HG02623 (cell line): ENCODE measurements at regions not wholly inside any gene's neighbourhood (a gene's known extent, or its start where the extent isn't known, plus 50 kb on each side); places are given as distances from the start of the nearest gene placed in this dataset.
"Not testable (repeated sequence)": the region's sequence is repeated elsewhere in the genome, so short reads cannot be mapped to it uniquely, and the experiment has no call there.

Source experiments
- ATAC-seq: cut with Tn5 transposase; IDR thresholded peaks from one replicate; pipeline ENCODE4 v1.9.1; 2021; ENCODE audit warnings: moderate library complexity; ENCODE audit not compliant: unreplicated experiment

DNA sequence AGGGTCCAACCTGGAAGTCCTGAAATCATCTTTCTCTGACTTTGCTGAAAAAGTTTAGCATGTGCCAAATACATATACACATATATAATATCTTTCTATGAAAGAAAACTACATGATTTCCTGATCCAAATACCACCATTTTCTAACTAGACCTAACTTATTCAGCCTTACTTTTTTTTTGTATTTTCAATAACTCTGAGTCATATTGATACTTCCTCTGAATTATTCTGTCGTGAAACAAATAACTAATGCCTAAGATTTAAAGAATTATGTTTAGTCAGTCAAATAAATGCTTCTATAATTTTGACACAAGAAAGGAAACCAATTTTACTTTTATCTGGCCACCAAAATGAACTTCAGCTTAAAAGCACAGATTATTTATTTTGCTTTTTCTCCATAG is 760.2 kb upstream of the GBE1 start:
- no peak for ATAC-seq

DNA sequence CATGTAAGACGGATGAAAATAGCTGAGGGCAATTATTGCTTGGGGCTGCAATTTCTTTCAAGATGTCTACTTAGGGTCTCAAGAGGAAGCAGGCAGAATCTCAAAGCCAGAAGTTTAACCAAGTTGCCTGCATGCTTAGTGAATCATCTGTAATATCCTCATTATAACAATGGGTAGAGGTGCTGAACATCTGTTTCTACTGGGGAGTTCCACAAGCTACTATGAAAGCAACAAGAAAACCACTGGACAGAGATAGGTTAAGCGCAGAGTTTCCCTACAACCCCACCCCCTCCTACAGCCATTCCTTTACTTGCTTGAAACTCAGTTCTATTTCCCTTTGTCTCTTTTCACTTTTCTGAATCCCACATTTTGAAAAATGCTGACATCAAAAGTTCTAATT is 759.4 kb upstream of the GBE1 start:
- ATAC-seq = no peak

DNA sequence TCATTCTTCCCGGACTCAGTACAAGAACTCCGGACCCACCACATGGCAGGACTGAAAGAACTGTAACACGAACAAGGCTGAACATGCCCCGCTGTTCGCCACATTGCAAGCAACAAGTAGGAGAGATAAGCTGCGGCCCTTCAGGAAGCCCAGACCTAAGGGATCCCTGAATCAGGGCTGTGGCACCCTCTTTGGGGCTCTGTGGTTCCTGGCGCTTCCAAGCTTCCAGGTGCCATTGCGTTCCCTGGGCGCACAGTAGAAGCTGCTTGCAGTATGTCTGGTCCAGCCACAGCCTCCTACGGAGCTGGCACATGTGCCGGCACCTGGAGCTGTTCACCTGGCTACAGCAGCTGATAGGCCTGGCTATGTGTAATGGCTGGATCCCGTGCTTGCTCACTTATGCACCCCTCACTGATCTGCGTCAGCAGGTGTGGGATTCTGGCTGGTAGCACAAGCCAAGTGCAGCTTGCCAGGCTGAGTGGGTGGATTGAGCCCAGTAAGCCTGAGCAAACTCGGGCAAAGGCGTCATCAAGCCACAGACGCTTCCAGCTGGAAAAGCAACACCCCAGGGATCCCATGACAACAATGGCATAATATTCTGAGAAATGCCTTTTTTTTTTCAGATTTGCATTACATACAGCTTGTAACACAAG is 748.6 kb upstream of the GBE1 start:
- ATAC-seq = no peak

DNA sequence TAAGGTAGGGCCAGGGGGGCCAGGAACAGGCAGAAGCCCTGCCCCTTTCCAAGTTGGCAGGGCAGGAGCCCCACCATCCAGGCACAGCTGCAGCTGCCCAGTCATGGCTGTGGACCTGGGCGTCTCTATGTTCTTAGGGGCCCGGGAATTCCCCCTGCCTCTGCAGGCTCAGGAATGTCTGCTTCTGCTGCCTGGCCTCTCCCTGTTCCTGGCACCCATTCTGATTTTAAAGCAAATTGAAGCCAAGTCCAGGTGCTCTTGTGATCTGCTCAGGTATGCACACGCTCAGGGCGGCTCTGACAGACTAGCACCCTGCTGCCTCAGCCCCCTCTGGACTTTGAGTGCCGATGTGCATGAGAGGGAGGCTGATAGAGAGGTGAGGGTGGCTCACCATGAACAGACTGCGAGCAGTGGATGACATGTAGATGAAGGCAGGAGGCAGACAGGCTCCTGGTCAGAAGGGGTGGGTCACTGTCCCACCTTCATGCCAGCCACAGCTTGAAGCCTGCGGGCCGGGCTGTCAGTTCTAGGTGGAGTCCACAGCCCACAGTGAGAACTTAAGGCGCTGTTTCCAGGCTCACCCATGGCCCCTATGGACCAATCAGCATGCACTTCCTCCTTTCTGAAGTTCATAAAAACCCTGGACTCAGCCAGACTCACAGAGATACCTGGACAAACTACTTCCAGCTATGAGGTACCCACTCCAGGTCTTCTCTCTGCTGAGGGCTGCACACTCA is 747.8 kb upstream of the GBE1 start:
- ATAC-seq = no peak

DNA sequence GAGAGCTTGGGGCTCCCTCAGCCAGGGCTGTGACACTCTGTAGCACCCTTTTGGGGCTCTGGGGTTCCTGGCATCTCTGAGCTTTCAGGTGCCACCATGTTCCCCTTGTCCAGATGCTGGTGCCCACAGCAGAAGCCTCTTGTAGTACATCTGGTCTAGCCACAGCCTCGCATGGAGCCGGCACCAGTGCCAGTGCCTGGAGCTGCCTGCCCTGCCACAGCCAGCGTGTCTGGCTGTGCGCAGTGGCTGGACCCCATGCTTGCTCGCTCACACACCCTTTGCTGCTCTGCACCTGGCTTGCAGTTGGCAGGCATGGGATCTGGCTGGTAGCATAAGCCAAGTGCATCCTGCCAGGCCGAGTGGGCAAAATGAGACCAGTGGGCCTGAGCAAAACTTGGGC is 744.8 kb upstream of the GBE1 start:
- ATAC-seq = no peak

DNA sequence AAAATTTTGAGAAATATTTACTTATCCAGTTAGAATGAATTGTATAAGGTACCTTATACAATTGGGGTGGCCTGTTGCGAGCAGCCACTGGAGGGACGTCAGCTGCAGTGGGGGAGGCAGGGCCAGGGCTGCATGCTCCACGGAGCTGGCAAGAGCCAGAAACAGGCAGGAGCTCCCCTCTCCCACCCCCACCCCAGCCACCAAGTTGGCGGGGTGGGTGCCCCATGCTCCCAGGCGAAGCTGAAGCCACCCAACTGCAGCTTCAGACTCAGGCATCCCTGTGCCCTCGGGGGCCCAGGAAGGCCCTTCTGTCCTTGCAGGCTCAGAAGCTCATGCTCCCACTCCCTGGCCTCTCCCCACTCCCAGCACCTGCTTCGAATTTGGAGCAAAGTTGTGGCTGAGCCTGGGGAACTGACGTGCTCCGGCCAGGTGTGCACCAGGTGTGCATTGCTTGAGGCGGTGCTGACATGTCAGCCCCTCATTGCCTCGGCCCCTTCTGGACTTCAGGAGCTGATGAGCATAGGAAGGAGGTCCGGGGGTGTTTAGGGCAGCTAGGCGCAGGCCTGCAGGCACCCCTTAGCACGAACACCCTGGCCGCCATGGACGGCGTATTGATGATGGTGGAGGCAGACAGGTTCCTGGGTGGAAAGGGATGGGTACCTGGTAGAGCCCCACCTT is 743.8 kb upstream of the GBE1 start:
- no peak for ATAC-seq

DNA sequence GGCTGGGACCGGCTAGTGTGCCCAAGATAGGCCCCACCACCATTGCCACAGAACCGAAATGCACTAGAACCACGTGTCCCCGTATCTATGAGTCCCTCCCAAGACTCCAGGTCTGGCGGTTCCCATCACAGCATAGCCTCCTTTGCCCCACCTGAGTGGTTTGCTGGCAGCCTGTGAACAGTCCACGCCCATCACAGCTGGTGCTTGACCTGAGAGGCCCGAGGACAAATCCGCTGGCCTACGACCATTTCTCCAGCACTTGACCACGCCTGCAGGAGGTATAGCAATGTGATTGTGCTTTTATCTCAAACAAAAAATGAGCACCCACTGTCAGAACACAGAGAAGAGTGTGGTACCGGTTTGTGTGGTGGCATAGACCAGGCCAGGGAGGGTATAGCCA is 736.7 kb upstream of the GBE1 start:
- ATAC-seq = no peak

DNA sequence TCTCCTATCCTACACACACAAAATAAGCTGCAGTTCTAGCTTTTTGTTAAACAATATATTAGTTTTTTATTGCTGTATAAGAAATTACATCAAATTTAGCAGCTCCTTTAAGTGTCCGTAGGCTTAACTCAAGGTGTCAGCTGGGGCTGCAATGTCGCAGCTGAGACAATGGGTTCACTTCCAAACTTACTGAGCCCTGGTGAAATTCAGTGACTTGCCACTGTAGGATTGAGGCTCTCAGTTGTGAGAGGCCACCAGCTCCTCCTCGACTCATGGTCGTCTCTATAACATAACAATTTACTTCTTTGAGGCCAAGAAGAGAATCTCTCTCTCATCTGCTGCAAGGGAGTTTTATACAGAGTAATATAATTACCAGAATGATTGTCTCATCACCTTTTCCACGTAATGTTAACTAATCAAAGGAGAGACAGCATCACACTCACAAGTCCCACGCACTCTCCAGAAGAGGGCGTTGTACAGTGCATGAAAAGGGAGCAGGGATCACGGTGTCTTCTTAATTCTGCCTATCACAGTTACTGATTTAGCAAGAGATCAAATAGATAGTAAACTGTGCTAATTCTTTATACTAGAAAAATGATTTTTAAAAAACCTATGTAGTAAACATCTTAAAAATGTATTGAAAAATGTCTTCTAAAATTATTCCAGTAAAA is 735.6 kb upstream of the GBE1 start:
- ATAC-seq = no peak

DNA sequence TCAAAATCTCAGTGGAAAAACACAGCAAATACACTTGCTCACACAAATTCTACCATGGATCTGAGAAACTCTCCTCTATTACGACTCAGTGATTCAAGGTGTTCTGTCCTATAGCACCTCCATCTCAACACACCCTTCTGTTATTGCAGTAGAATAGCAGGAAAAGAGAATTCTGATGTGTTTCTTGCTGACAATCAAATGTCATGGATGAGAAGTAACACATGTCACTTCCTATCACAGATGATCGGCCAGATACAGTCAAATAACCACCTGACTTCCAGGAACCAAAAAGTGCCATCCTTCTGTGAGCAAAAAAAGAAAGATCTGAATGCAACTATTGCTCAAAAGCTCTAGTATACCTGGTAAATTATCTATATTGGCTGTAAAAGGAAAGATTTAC is 734.2 kb upstream of the GBE1 start:
- no peak for ATAC-seq

DNA sequence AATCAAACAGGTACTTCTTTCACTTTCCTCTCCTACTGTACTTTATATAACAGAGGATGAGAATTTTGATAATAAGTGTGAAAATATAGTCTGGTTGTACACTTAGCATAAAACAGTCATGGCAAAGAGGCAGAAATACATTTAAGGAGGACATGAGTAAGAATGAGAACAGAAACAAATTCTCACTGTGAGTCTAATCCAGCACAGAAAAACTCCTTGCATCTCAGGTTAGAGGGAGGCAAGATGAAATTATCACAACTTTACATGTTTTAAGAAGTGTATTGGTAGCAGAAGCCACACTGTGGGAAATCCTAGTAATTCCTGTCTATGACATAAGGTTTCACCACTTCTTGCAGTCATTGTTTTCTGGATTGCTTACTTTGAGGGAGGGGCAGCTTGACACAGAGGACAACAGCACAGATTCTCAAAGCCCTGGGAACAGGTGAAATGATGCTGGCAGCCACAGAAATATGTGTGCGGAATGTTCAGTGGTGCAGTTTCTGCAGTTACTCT is 733.6 kb upstream of the GBE1 start:
- ATAC-seq = no peak

DNA sequence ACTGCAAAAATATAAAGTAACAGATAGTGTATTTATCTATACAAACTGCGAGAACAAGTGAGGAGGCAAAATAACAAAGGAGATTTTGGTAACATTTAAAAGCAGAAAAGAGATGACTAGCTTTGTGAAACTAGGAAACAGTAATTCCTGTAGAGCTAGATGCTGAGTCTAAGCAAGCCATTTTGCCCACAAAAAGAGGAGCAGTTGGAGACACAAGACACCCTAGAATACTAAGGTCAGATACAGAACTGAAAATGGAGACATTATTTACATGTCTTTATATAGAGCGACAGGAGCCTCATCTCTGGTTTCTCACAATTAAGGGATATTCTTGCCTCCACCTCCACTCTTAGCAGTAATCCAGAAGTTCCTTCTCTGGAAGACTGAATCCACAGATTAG is 732.4 kb upstream of the GBE1 start:
- ATAC-seq = no peak

DNA sequence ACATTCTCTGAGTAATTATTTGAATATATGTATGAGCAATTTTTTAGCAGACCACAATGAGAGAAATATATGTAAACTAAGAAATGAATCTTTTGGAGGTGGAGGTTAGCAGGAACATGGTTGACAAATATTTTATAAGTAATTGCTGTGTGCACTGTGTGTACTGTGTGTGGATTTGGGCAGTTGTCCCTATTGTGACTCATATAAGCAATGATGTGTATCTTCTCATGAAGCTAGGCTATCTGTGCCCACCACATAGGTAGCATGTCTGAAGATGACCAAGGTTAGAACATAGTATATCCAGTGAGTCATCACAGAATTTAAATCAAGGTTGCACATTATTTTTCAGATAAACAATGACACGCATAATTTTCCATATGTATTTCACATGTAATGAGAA is 713.9 kb upstream of the GBE1 start:
- no peak for ATAC-seq

DNA sequence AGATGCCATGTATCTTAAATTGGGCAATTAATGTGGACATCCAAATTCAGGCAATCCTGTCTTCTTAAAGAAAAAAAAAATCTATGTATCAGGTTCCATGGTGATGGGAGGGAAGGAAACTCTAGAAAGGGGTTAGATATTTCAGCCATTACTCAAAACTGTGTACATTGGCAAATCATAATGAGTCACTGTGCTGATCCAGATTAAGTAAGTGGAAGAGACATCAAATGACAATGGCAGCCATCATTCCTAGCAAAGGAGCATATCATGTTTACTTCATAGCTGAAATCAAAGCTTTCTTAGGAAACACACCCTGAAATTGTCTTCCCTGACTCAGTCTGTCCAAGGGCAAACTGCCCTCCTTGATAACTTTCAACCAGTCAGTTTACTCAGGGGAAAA is 713.3 kb upstream of the GBE1 start:
- no peak for ATAC-seq

DNA sequence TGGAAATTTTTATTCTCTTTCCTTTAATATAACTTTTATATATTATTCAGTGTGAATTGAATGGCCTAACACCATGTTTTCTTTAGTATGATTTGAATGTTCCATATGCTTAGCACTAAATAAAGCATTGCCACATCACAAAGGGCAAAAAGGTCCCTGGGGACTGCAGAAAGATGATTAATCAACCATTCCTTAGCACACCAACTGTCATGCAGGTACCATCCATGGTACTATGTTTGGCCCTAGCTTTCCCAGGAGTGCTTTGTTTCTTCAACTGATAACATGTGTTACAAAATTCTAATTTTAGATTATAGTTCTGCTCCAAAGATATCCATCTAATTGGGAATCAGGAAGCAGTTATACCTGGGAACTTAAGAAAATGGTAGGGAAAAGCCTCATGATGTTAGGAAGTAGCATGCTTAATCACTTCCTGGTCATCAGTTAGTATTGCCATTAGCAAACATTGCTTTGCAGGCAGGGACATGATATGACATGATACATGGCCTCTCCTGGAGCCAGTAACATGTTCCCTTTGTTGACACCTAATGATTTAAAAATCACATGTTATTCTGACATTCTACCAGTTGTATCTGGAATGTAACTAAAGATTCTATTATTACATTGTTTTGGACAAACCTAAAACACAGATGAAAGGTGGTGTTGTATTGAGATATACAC is 712.6 kb upstream of the GBE1 start:
- no peak for ATAC-seq

DNA sequence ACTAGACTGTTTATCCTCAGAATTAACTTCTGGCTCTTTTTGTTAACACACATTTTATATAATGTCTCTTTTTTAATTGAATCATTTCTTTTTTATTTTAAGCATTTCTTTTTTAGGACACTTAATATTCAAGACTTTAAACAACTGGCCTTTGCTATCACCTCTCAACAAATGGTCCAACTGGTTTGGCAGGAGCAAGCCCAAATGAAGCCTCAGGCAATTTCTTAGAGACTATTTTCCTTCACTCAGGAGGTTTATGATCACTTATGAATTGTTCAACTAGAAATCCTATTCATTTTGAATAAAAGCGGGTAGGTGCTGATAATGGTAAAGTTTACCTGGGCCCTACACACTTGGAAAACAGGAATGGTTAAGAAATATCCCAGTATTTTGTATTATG is 705.6 kb upstream of the GBE1 start:
- no peak for ATAC-seq

DNA sequence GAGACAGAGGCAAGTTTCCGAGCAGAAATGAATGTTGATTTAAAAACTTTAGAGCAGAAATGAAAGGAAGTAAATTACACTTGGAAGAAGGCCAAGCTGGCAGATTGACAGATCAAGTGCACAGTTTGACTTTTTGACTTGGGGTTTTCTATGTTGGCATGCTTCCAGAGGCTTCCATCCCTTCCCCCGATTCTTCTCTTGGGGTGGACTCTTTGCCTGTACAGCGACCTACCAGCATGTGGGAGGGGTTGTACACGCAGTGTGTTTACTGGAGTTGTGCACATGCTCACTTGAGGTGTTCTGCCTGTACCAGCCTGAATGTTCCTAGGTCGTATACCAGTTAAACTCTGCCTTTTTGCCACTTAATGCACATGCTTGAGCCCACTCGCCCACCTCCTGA is 701.5 kb upstream of the GBE1 start:
- no peak for ATAC-seq

DNA sequence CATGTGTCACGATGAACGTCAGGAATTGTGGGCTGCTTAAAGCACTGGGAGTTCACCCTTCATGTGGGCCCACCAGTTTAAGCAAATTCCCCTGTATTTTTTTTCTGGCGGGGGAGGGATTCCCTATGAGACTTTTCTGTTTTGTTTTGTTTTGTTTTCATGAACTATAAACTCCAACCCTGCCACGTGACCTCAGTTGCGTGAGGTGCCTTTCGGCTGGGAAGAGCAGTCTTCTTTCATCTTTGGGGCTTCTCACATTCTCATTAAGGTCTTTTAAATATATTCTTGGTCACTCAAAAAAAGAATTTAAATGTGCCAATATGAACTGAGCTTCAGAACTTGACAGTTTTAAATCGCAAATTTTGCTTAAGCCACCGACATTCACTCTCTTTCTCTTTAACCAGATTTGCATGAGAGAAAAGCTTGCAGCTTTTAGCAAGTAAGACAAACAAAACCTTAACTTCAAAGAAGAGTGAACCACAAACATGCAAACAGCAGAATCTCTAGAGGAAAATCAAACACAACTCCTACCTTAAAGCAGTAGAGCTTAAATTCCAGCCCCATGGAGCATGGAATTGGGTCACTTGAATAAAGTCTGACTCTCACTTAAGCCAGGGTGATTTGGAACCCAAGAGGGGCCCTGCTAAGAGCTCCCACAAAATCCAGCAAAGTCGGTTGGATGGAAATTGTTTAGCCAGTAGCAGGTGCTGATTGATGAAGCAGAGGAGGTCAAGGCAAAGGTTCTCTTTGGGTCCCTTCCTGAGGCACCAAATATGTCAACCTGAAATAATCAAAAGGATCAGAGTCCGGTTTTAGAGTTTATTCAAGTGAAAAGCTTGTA is 699.8 kb upstream of the GBE1 start:
- no peak for ATAC-seq

DNA sequence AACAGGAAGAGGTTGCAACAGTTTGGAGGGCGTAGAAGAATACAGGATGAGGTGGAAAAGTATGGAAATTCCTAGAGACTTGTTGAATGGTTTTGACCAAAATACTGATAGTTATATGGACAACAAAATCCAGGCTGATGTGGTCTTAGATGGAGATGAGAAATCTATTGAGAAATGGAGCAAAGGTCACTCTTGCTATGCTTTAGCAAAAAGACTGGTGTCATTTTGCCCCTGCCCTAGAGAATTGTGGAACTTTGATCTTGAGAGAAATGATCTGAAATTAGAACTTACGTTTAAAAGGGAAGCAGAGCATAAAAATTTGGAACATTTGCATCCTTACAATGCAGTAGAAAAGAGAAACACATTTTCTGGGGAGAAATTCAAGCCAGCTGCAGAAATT is 686.9 kb upstream of the GBE1 start:
- ATAC-seq = no peak

DNA sequence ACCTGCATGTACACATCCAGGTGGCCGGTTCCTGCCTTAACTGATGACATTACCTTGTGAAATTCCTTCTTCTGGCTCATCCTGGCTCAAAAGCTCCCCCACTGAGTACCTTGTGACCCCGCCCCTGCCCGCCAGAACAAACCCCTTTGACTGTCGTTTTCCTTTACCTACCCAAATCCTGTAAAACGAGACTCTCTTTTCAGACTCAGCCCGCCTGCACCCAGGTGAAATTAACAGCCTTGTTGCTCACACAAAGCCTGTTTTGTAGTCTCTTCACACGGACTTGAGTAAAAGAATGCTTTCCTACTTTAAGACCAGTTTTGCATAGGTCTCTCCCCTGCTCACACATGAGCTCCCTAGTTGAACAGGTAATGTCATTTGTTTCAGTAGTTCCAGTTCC is 667.4 kb upstream of the GBE1 start:
- not testable (repeated sequence) for ATAC-seq

DNA sequence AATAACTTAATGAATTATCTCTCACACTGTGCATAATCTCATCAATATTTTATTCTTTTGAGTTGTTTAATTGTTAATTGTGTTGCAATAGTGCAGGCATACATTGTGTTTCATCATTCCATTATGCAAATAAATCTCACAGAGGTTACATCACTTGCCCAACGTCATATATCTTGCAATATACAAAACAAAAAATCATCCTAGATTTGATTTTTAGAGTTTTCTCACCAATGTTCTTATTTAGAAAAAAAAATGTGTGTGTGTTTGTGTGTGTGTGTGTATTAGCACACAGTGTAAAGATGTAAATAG is 662.5 kb upstream of the GBE1 start:
- no peak for ATAC-seq
